ENCODE measurements at regions not wholly inside any gene's neighbourhood (a gene's known extent, or its start where the extent isn't known, plus 50 kb on each side); places are given as distances from the start of the nearest gene placed in this dataset.

DNA sequence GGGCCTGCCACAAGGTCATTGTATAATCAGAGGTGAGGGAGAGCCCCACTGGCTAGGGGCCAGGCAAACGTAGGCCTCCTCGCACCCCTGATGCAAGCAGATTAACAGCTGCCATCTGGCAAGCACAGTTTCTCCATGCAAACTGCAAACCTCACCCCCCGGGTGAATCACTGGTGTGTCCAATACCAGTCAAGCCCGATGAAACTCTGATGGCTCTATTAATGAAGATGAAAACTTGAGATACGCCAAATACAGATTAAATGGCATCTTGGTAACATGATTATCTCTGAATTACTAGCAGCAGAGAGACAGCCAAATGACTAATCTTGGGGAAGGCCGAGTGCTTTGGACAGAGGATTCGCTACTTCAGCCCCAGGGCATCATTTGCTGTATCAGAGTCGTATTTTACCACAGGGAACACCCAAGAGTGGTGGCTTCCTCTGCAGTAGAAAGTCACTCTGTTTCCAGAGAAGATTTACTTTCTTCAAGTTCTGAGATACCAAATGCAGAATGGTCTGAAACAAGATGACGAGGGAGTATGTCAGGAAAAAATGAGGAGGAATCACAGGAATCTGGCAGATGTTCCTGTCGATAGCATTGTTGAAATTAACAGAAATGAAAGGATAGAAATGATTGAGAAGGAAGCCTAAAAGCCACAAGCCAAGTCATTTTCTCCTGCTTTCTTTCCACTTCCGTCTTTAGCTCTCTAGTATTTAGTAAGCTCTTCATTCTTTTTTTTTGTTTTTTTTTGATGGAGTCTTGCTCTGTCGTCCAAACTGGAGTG lies 96.2 kb upstream of the NR2F2 start:
- no peak overlapping the region for H3K4me2 ChIP-seq (ENCODE audit: low read depth, low read length)
- no peak overlapping the region for H3K27ac ChIP-seq (ENCODE audit: low read length)
- H3K27me3 ChIP-seq (replicated peaks; ENCODE audit: insufficient read depth, low read length) = no peaks in the 10 kb centered on the region
- H3K36me3 ChIP-seq (replicated peaks; ENCODE audit: insufficient read depth, low read length) = no peaks in the 10 kb centered on the region
- TF ChIP-seq CTCF (IDR thresholded peaks at IDR 0.05; ENCODE audit: low read length) (no peak), EZH2phosphoT487 (IDR thresholded peaks at IDR 0.05; ENCODE audit: low read length) (no peak), EZH2 (optimal IDR thresholded peaks at IDR 0.05; ENCODE audit: low read depth, low read length) (no peak)
- no peak overlapping the region for H3K4me3 ChIP-seq (ENCODE audit: low read length)
- H2AFZ ChIP-seq (ENCODE audit: low read length) = no peak overlapping the region
- H3K9ac ChIP-seq (ENCODE audit: low read length) = no peak overlapping the region
- no peaks in the 10 kb centered on the region for H3K79me2 ChIP-seq (ENCODE audit: low read length)
- H4K20me1 ChIP-seq (ENCODE audit: insufficient read depth, low read length) = no peaks in the 10 kb centered on the region
- no peaks in the 10 kb centered on the region for H3F3A ChIP-seq (ENCODE audit: insufficient read depth, low read length)
- H3K9me3 ChIP-seq (replicated peaks; ENCODE audit: insufficient read depth, low read length) = no peaks in the 10 kb centered on the region
- no peaks in the 10 kb centered on the region for H3K9me2 ChIP-seq (replicated peaks; ENCODE audit: insufficient read depth, low read length)
- H3K4me1 ChIP-seq (ENCODE audit: low read length) = no peaks in the 10 kb centered on the region
- no peak for DNase-seq

- H3K9me2 ChIP-seq (replicated peaks; ENCODE audit: insufficient read depth, low read length) = no peaks in the 10 kb centered on the region
- H3K9ac ChIP-seq (ENCODE audit: low read length) = no peak overlapping the region
- H4K20me1 ChIP-seq (ENCODE audit: insufficient read depth, low read length) = no peaks in the 10 kb centered on the region
- H3K4me1 ChIP-seq (ENCODE audit: low read length) = no peaks in the 10 kb centered on the region
- H3K27ac ChIP-seq (ENCODE audit: low read length) = no peak overlapping the region
- TF ChIP-seq CTCF (IDR thresholded peaks at IDR 0.05; ENCODE audit: low read length) (no peak), EZH2 (optimal IDR thresholded peaks at IDR 0.05; ENCODE audit: low read depth, low read length) (no peak), EZH2phosphoT487 (IDR thresholded peaks at IDR 0.05; ENCODE audit: low read length) (no peak)
- H3K4me2 ChIP-seq (ENCODE audit: low read depth, low read length) = no peak overlapping the region
- no peaks in the 10 kb centered on the region for H3K79me2 ChIP-seq (ENCODE audit: low read length)
- H3K9me3 ChIP-seq (replicated peaks; ENCODE audit: insufficient read depth, low read length) = no peaks in the 10 kb centered on the region
- H3K36me3 ChIP-seq (replicated peaks; ENCODE audit: insufficient read depth, low read length) = no peaks in the 10 kb centered on the region
- no peaks in the 10 kb centered on the region for H3F3A ChIP-seq (ENCODE audit: insufficient read depth, low read length)
- no peaks in the 10 kb centered on the region for H3K27me3 ChIP-seq (replicated peaks; ENCODE audit: insufficient read depth, low read length)
- H2AFZ ChIP-seq (ENCODE audit: low read length) = no peak overlapping the region
- H3K4me3 ChIP-seq (ENCODE audit: low read length) = no peak overlapping the region
- DNase-seq = no peak
Observed at GRCh38 chr15:96237002-96237401, 93.5 kb upstream of the NR2F2 start.

GRCh38 chr15:96242761-96243160 lies 87.7 kb upstream of the NR2F2 start:
- no peaks in the 10 kb centered on the region for H3K36me3 ChIP-seq (replicated peaks; ENCODE audit: insufficient read depth, low read length)
- no peaks in the 10 kb centered on the region for H3K9me2 ChIP-seq (replicated peaks; ENCODE audit: insufficient read depth, low read length)
- no peak overlapping the region for H3K4me3 ChIP-seq (ENCODE audit: low read length)
- H3K4me2 ChIP-seq (ENCODE audit: low read depth, low read length) = no peak overlapping the region
- DNase-seq = no peak
- no peak overlapping the region for H3K27ac ChIP-seq (ENCODE audit: low read length)
- TF ChIP-seq EZH2phosphoT487 (IDR thresholded peaks at IDR 0.05; ENCODE audit: low read length) = no peak
- no peak for TF ChIP-seq CTCF (IDR thresholded peaks at IDR 0.05; ENCODE audit: low read length)
- no peak for TF ChIP-seq EZH2 (optimal IDR thresholded peaks at IDR 0.05; ENCODE audit: low read depth, low read length)
- no peak overlapping the region for H2AFZ ChIP-seq (ENCODE audit: low read length)
- no peaks in the 10 kb centered on the region for H3K27me3 ChIP-seq (replicated peaks; ENCODE audit: insufficient read depth, low read length)
- H3K9me3 ChIP-seq (replicated peaks; ENCODE audit: insufficient read depth, low read length) = no peaks in the 10 kb centered on the region
- no peak overlapping the region for H3K9ac ChIP-seq (ENCODE audit: low read length)
- H3F3A ChIP-seq (ENCODE audit: insufficient read depth, low read length) = no peaks in the 10 kb centered on the region
- no peaks in the 10 kb centered on the region for H3K79me2 ChIP-seq (ENCODE audit: low read length)
- no peaks in the 10 kb centered on the region for H4K20me1 ChIP-seq (ENCODE audit: insufficient read depth, low read length)
- no peaks in the 10 kb centered on the region for H3K4me1 ChIP-seq (ENCODE audit: low read length)

Measured in MM.1S (cell line).